Stomach (tissue), 8 donors: ENCODE measurements at regions not wholly inside any gene's neighbourhood (a gene's known extent, or its start where the extent isn't known, plus 50 kb on each side); places are given as distances from the start of the nearest gene placed in this dataset.

Source experiments
- DNase-seq, 2 donors: peaks; one replicate each; pipeline versions ENCODE4 v3.0.0 to v3.0.0-alpha.2; 2013 to 2019
- H3K27ac ChIP-seq, 5 donors: fragments of 200-600 bp in 4 of 5; sonication (generic) in 4 of 5; one replicate each; pipeline ENCODE4 v1.5.1; 2013 to 2019; ENCODE audit warnings: mild to moderate bottlenecking in 1 of 5, moderate library complexity in 1 of 5
- H3K27me3 ChIP-seq, 3 donors: fragments of 200-600 bp; sonication (generic); one replicate each; pipeline ENCODE4 v1.5.1; 2017 to 2019; ENCODE audit warnings: mixed run types in 1 of 3
- H3K36me3 ChIP-seq, 4 donors: fragments of 200-600 bp; sonication (generic); 1 replicate in 3 of 4; 2 replicates in 1 of 4; pipeline ENCODE4 v1.5.1; 2016 to 2019
- H3K4me1 ChIP-seq, 4 donors: fragments of 200-600 bp; sonication (generic); one replicate each; pipeline ENCODE4 v1.5.1; 2016 to 2019
- H3K4me3 ChIP-seq, 4 donors: fragments of 200-600 bp; sonication (generic) in 3 of 4; one replicate each; pipeline ENCODE4 v1.5.1; 2016 to 2019; ENCODE audit warnings: mild to moderate bottlenecking in 1 of 4
- H3K9me3 ChIP-seq, 4 donors: fragments of 200-600 bp; sonication (generic); one replicate each; pipeline ENCODE4 v1.5.1; 2016 to 2019
- CTCF ChIP-seq, 7 experiments: fragments of 450-650 bp in 4 of 7; fragments of 200-600 bp in 3 of 7; sonication (generic) in 3 of 7; IDR thresholded peaks; one replicate each; pipeline ENCODE4 v1.5.1; 2016 to 2019; ENCODE audit warnings: antibody characterized with exemption in 7 of 7, control low read depth in 2 of 7, mild to moderate bottlenecking in 1 of 7
- EP300 ChIP-seq: sonication (generic); formaldehyde crosslinking; IDR thresholded peaks from one replicate; pipeline ENCODE4 v1.6.1; 2017; ENCODE audit warnings: antibody characterized with exemption
- POLR2A ChIP-seq, 4 donors: fragments of 450-650 bp; IDR thresholded peaks; one replicate each; pipeline ENCODE4 v1.6.1; 2016; ENCODE audit warnings: antibody characterized with exemption in 4 of 4, control low read depth in 2 of 4, mild to moderate bottlenecking in 1 of 4, moderate library complexity in 1 of 4
- POLR2AphosphoS5 ChIP-seq, 3 donors: sonication (generic); formaldehyde crosslinking; IDR thresholded peaks; one replicate each; pipeline ENCODE4 v1.6.1; 2016; ENCODE audit warnings: antibody characterized with exemption in 3 of 3
- WGBS, 5 donors: extraction: QIAGEN DNeasy Blood & Tissue Kit in 3 of 5; methylation state at CpG; one replicate each; pipeline versions ENCODE4 v1.1.5 to v1.1.7; 2013 to 2018; 5-methylcytosine and 5-hydroxymethylcytosine counted together
- intact Hi-C: fragments of 100-400 bp; cut with DNase I; formaldehyde crosslinking; loops from one replicate; pipeline ENCODE4 v1.15.1; 2023; ENCODE audit warnings: low total_unique reads
- donor health status: healthy with polysubstance abuse.
- donor health status: Bipolar disorder and iron deficiency.
- donor health status: healthy.

GRCh38 chr21:22345624-22346023 lies 1347.4 kb downstream of the NCAM2 start:
- intact Hi-C loops = no loop called here
- no peak overlapping the region for H3K27ac ChIP-seq
- no peaks in the 10 kb centered on the region for H3K36me3 ChIP-seq
- peaks cover 0 to 47% (median 3%) of the 10 kb centered on the region in 4 donors for H3K9me3 ChIP-seq
- H3K27me3 ChIP-seq = no peaks in the 10 kb centered on the region
- H3K4me1 ChIP-seq = no peaks in the 10 kb centered on the region
- no peak for DNase-seq
- no peak for TF ChIP-seq POLR2AphosphoS5 (IDR thresholded peaks at IDR 0.05)
- TF ChIP-seq EP300 = no peak
- no peak for TF ChIP-seq POLR2A (IDR thresholded peaks at IDR 0.05)
- TF ChIP-seq CTCF (IDR thresholded peaks at IDR 0.05) = no peak
- no peak overlapping the region for H3K4me3 ChIP-seq

GRCh38 chr21:22346576-22346975 lies 1348.4 kb downstream of the NCAM2 start:
- Histone ChIP-seq H3K4me1 (no peaks in the 10 kb centered on the region), H3K4me3 (no peak overlapping the region), H3K27me3 (no peaks in the 10 kb centered on the region), H3K36me3 (no peaks in the 10 kb centered on the region), H3K9me3 (peaks cover 0 to 40% (median 0%) of the 10 kb centered on the region in 4 donors), H3K27ac (no peak overlapping the region)
- 50 to 67% (median 58%) methylated on average over 1 of the region's 1 CpG for WGBS, 5 donors
- DNase-seq = peak in 1 of 2 donors; percentile 3
- TF ChIP-seq EP300 (no peak), POLR2A (IDR thresholded peaks at IDR 0.05) (no peak), CTCF (IDR thresholded peaks at IDR 0.05) (no peak), POLR2AphosphoS5 (IDR thresholded peaks at IDR 0.05) (no peak)
- intact Hi-C loops = no loop called here

GRCh38 chr21:22351076-22351475 lies 1352.9 kb downstream of the NCAM2 start:
- peaks cover 0 to 40% (median 0%) of the 10 kb centered on the region in 4 donors for H3K9me3 ChIP-seq
- no peak for DNase-seq
- H3K4me1 ChIP-seq = no peaks in the 10 kb centered on the region
- H3K36me3 ChIP-seq = no peaks in the 10 kb centered on the region
- intact Hi-C loops = no loop called here
- WGBS, 5 donors = 23 to 78% (median 52%) methylated on average over 2 of the region's 2 CpGs
- H3K27ac ChIP-seq = no peak overlapping the region
- TF ChIP-seq EP300 (no peak), POLR2AphosphoS5 (IDR thresholded peaks at IDR 0.05) (no peak), POLR2A (IDR thresholded peaks at IDR 0.05) (no peak), CTCF (IDR thresholded peaks at IDR 0.05) (no peak)
- H3K4me3 ChIP-seq = no peak overlapping the region
- H3K27me3 ChIP-seq = no peaks in the 10 kb centered on the region

GRCh38 chr21:22352088-22352487 lies 1353.9 kb downstream of the NCAM2 start:
- WGBS, 5 donors = 48 to 62% (median 53%) methylated on average over 1 of the region's 1 CpG
- Histone ChIP-seq H3K27ac (no peak overlapping the region), H3K4me3 (no peak overlapping the region), H3K9me3 (peaks cover 0 to 33% (median 0%) of the 10 kb centered on the region in 4 donors), H3K27me3 (no peaks in the 10 kb centered on the region), H3K36me3 (no peaks in the 10 kb centered on the region), H3K4me1 (no peaks in the 10 kb centered on the region)
- intact Hi-C loops = no loop called here
- TF ChIP-seq POLR2A (IDR thresholded peaks at IDR 0.05) (no peak), EP300 (no peak)
- DNase-seq = no peak

- TF ChIP-seq EP300 = no peak
- no peak for TF ChIP-seq CTCF (IDR thresholded peaks at IDR 0.05)
- TF ChIP-seq POLR2AphosphoS5 (IDR thresholded peaks at IDR 0.05) = no peak
- TF ChIP-seq POLR2A (IDR thresholded peaks at IDR 0.05) = no peak
- H3K27ac ChIP-seq = no peak overlapping the region
- no peaks in the 10 kb centered on the region for H3K27me3 ChIP-seq
- H3K36me3 ChIP-seq = no peaks in the 10 kb centered on the region
- WGBS, 5 donors = 83 to 100% (median 97%) methylated on average over 1 of the region's 1 CpG
- peaks cover 0 to 29% (median 0%) of the 10 kb centered on the region in 4 donors for H3K9me3 ChIP-seq
- intact Hi-C loops = no loop called here
- H3K4me3 ChIP-seq = no peak overlapping the region
- DNase-seq = no peak
- H3K4me1 ChIP-seq = no peaks in the 10 kb centered on the region
These were observed 1357.7 kb downstream of the NCAM2 start for GRCh38 chr21:22355949-22356348.
